HUES64 (cell line): ENCODE measurements at regions not wholly inside any gene's neighbourhood (a gene's known extent, or its start where the extent isn't known, plus 50 kb on each side); places are given as distances from the start of the nearest gene placed in this dataset.
"Not testable (repeated sequence)": the region's sequence is repeated elsewhere in the genome, so short reads cannot be mapped to it uniquely, and the experiment has no call there.

Source experiments
- H3K27ac ChIP-seq: 2 replicates; pipeline ENCODE4 v1.7.0; 2013; ENCODE audit warnings: low read depth, low read length, inconsistent platforms
- H3K27me3 ChIP-seq: 2 replicates; pipeline ENCODE4 v1.6.1; 2013; ENCODE audit warnings: mild to moderate bottlenecking, low read length; ENCODE audit not compliant: insufficient read depth
- H3K36me3 ChIP-seq: 2 replicates; pipeline ENCODE4 v1.6.1; 2013; ENCODE audit warnings: mild to moderate bottlenecking, low read length; ENCODE audit not compliant: insufficient read depth
- H3K4me1 ChIP-seq: 2 replicates; pipeline ENCODE4 v1.6.1; 2013; ENCODE audit warnings: mild to moderate bottlenecking, low read length, moderate library complexity; ENCODE audit not compliant: insufficient read depth
- H3K4me3 ChIP-seq: 2 replicates; pipeline ENCODE4 v1.5.1; 2013; ENCODE audit warnings: mild to moderate bottlenecking, low read length, moderate library complexity
- H3K9ac ChIP-seq: 2 replicates; pipeline ENCODE4 v1.6.1; 2013; ENCODE audit warnings: mild to moderate bottlenecking, low read depth, low read length
- H3K9me3 ChIP-seq: 2 replicates; pipeline ENCODE4 v1.6.1; 2013; ENCODE audit warnings: low read depth, low read length; ENCODE audit not compliant: insufficient read depth
- WGBS: fragments of 150-250, 120-280 bp; methylation state at CpG from one replicate; pipeline ENCODE4 v1.1.7; 2013; ENCODE audit warnings: missing lambda C conversion rate; 5-methylcytosine and 5-hydroxymethylcytosine counted together

DNA sequence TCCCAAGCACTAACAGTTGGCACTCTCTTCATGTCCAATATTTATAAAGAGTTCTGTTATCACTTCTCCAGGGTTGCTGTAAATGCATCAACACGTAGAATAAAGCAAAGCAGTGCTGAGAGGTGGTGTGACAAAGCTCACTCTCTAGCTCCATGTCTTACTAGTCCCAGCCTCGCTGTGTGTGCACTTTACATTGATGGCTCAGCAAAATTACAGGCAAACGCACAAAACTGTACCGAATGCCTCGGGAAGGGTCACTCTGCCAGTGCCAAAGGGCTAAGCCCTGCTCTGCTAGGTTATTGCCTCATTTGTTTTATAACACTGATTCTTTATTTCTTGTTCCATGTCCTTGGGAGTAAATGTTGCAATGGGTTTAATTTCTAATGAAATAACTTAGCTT is 1005.9 kb upstream of the WWC1 start:
- Histone ChIP-seq H3K9me3 (no peaks in the 10 kb centered on the region), H3K27me3 (no peaks in the 10 kb centered on the region), H3K9ac (no peak overlapping the region), H3K27ac (no peak overlapping the region), H3K4me1 (peaks cover 11% of the 10 kb centered on the region; the same call in 1 of the 2 replicates), H3K36me3 (no peaks in the 10 kb centered on the region), H3K4me3 (no peak overlapping the region)
- 92% methylated on average over 5 of the region's 5 CpGs for WGBS

DNA sequence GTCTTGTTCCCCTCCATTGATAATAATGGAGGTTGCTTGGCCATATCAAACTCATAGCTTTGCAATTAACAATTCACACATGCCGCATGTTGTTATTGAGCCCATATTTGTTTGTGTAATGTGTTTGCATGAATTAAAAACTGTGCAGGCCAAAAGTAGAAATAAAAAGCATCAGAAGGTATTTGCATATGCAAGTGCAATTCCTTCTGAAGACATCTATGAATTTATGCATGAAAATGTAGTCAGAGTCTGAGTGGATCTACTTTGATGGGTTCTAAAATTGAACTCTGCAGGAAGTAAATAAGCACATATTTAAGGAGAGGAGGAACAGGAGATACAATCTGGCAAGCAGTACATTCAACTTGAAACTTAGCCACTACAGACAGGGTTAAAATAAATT is 1004.6 kb upstream of the WWC1 start:
- H3K27ac ChIP-seq = no peak overlapping the region
- H3K9ac ChIP-seq = no peak overlapping the region
- peaks cover 11% of the 10 kb centered on the region; the same call in 1 of the 2 replicates for H3K4me1 ChIP-seq
- no peak overlapping the region for H3K4me3 ChIP-seq
- no peaks in the 10 kb centered on the region for H3K9me3 ChIP-seq
- H3K27me3 ChIP-seq = no peaks in the 10 kb centered on the region
- H3K36me3 ChIP-seq = no peaks in the 10 kb centered on the region
- 95% methylated on average over 1 of the region's 1 CpG for WGBS

DNA sequence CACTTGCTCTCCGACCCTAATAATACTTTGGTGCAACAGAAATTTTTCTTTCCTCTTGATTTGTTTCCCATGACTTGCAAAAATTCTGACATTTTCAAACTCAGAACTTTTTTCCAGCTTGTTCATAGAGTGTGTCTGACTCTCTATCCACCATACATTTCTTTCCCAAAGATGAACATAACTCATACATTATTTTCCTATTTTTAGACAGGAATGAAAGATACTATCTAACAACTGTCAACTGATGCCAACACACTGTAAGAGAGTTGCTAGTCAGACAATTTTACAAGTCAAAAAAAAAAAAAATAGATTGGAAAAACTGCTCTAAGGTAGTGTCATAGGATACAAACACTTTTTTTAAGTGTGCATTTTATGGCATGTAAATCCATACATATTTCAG is 1001.0 kb upstream of the WWC1 start:
- Histone ChIP-seq H3K36me3 (0 out of 2 replicates have a peak, but pooled peaks cover 3% of the 10 kb centered on the region), H3K9me3 (peaks cover 4% of the 10 kb centered on the region; the same call in 1 of the 2 replicates), H3K27me3 (no peaks in the 10 kb centered on the region), H3K9ac (no peak overlapping the region), H3K27ac (no peak overlapping the region), H3K4me3 (no peak overlapping the region), H3K4me1 (peaks cover 32% of the 10 kb centered on the region)
- 97% methylated on average over 1 of the region's 1 CpG for WGBS

GRCh38 chr5:167294882-167295680 is 996.4 kb upstream of the WWC1 start:
- Histone ChIP-seq H3K9ac (peak overlapping the region; percentile 64), H3K9me3 (peaks cover 4% of the 10 kb centered on the region; the same call in 1 of the 2 replicates), H3K4me3 (peak overlapping the region; percentile 18; the same call in 1 of the 2 replicates), H3K36me3 (peaks cover 7% of the 10 kb centered on the region; the same call in 1 of the 2 replicates), H3K4me1 (peaks cover 40% of the 10 kb centered on the region), H3K27ac (peak overlapping the region; percentile 88), H3K27me3 (no peaks in the 10 kb centered on the region)
- WGBS = 60% methylated on average over 3 of the region's 3 CpGs

- 94% methylated on average over 2 of the region's 2 CpGs for WGBS
- H3K9ac ChIP-seq = peak overlapping the region; percentile 64; the same call in 1 of the 2 replicates
- H3K27ac ChIP-seq = peak overlapping the region; percentile 88
Observed at GRCh38 chr5:167295681-167296005, 995.8 kb upstream of the WWC1 start.

GRCh38 chr5:167296066-167296465 is 995.4 kb upstream of the WWC1 start:
- WGBS = 66% methylated on average over 5 of the region's 5 CpGs
- no peaks in the 10 kb centered on the region for H3K27me3 ChIP-seq
- H3K27ac ChIP-seq = peak overlapping the region; percentile 88

More at GRCh38 chr5:167295681-167296005, 995.8 kb upstream of the WWC1 start:
- Histone ChIP-seq H3K4me3 (no peak overlapping the region), H3K27me3 (no peaks in the 10 kb centered on the region), H3K36me3 (peaks cover 7% of the 10 kb centered on the region; the same call in 1 of the 2 replicates), H3K9me3 (peaks cover 4% of the 10 kb centered on the region; the same call in 1 of the 2 replicates), H3K4me1 (peaks cover 40% of the 10 kb centered on the region)

DNA sequence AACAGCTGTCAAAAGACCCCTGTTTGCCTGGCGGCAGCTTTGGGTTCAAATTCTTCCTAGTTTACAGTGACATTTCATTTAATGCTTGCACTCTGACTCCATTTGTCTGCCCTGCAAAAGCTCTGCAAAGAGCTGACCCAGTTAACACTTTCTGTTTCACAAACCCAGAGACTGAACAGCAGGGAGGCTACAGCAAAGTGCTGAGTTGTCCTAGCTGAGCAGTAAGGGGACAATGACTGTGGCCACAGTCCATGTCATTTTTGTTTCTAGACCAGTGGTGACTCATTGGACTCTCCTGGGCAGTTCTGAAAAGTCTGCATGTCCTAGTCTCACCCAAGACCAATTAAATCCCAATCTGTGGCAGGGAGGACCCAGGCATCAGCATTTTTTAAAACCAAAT is 994.8 kb upstream of the WWC1 start:
- Histone ChIP-seq H3K27me3 (no peaks in the 10 kb centered on the region), H3K9ac (no peak overlapping the region; the same call in 1 of the 2 replicates), H3K9me3 (peaks cover 4% of the 10 kb centered on the region; the same call in 1 of the 2 replicates), H3K27ac (peak overlapping the region; percentile 32), H3K4me3 (no peak overlapping the region), H3K4me1 (peaks cover 40% of the 10 kb centered on the region), H3K36me3 (peaks cover 7% of the 10 kb centered on the region; the same call in 1 of the 2 replicates)
- WGBS = 79% methylated on average over 1 of the region's 1 CpG

More at GRCh38 chr5:167296066-167296465, 995.4 kb upstream of the WWC1 start:
- Histone ChIP-seq H3K36me3 (peaks cover 7% of the 10 kb centered on the region; the same call in 1 of the 2 replicates), H3K4me3 (no peak overlapping the region), H3K4me1 (peaks cover 40% of the 10 kb centered on the region), H3K9ac (peak overlapping the region; percentile 1; the same call in 1 of the 2 replicates), H3K9me3 (peaks cover 4% of the 10 kb centered on the region; the same call in 1 of the 2 replicates)

- not testable (repeated sequence) for H3K27ac ChIP-seq, H3K9ac ChIP-seq, H3K27me3 ChIP-seq, H3K9me3 ChIP-seq, H3K36me3 ChIP-seq, H3K4me3 ChIP-seq
- H3K4me1 ChIP-seq = peaks cover 42% of the 10 kb centered on the region
- 95% methylated on average over 7 of the region's 7 CpGs for WGBS
Observed at GRCh38 chr5:167299861-167300260, 991.6 kb upstream of the WWC1 start.

DNA sequence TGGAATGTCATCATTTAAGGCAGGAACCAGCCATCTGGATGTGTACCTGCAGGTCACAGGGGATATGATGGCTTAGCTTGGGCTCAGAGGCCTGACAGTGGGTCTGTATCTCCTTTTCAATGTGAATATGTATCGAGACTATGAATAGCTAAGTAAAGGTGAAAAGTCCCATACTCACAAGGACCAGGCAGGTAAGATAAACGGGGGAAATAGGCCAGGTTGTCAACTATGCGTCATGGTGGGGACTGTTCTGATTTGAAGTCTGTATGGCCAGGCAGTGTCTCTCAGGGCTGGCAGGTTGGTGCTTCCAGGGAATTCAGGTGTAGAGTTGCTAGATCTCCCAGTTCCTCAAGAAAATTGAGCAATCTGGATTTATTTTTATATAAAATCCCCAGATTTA is 987.9 kb upstream of the WWC1 start:
- 56% methylated on average over 3 of the region's 3 CpGs for WGBS
- H3K4me1 ChIP-seq = peaks cover 43% of the 10 kb centered on the region
- H3K9ac ChIP-seq = no peak overlapping the region
- H3K27me3 ChIP-seq = no peaks in the 10 kb centered on the region
- H3K9me3 ChIP-seq = no peaks in the 10 kb centered on the region
- H3K4me3 ChIP-seq = no peak overlapping the region
- H3K36me3 ChIP-seq = no peaks in the 10 kb centered on the region
- H3K27ac ChIP-seq = peak overlapping the region; percentile 20; the same call in 1 of the 2 replicates

DNA sequence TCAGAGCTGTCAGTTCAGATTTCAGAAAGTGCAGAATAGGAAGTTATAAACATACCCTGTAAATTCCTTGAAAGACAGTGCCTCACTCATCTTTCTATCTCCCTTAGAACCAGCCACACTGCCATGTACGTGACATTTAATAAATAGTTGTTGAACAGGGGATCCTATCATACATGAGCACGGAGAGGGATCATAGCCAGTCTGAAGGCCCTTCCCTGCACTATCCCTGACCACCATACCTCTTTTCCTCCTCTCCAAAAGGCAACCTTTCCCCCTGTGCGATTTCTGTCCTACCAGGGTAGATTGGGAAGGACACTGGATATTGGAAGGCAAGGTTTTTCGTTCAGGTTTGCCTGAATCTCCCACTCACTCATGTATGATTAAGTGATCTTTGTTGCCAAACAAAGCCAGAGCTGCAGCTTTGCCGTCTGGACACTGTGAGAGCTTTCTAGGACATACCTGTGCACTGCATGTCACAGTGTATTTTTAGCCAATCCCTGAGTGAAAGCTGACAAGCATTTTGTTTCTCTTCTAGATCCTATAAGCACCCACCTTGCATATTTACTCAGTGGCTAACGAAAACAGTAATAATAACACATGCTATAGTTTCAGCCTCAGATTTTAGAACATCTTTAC is 986.5 kb upstream of the WWC1 start:
- Histone ChIP-seq H3K4me3 (no peak overlapping the region), H3K4me1 (peaks cover 43% of the 10 kb centered on the region), H3K27ac (peak overlapping the region; percentile 71), H3K9me3 (no peaks in the 10 kb centered on the region), H3K9ac (no peak overlapping the region), H3K27me3 (no peaks in the 10 kb centered on the region), H3K36me3 (no peaks in the 10 kb centered on the region)
- 64% methylated on average over 6 of the region's 6 CpGs for WGBS

GRCh38 chr5:167305591-167306213 is 985.7 kb upstream of the WWC1 start:
- H3K4me1 ChIP-seq = peaks cover 43% of the 10 kb centered on the region

More at GRCh38 chr5:167305591-167306213, 985.7 kb upstream of the WWC1 start:
- no peaks in the 10 kb centered on the region for H3K27me3 ChIP-seq
- H3K9me3 ChIP-seq = no peaks in the 10 kb centered on the region
- no peaks in the 10 kb centered on the region for H3K36me3 ChIP-seq
- WGBS = 34% methylated on average over 9 of the region's 9 CpGs
- H3K9ac ChIP-seq = peak overlapping the region; percentile 20; the same call in 1 of the 2 replicates
- H3K4me3 ChIP-seq = peak overlapping the region; percentile 37
- peak overlapping the region; percentile 71 for H3K27ac ChIP-seq
